NB4 (cell line): ENCODE measurements at regions not wholly inside any gene's neighbourhood (a gene's known extent, or its start where the extent isn't known, plus 50 kb on each side); places are given as distances from the start of the nearest gene placed in this dataset.
"Not testable (repeated sequence)": the region's sequence is repeated elsewhere in the genome, so short reads cannot be mapped to it uniquely, and the experiment has no call there.

Experiments used
- DNase-seq: peaks from one replicate; pipeline ENCODE4 v3.0.0; 2010; ENCODE audit warnings: low read depth
- H3K4me3 ChIP-seq: one replicate; pipeline ENCODE4 v1.5.1; 2011; ENCODE audit warnings: mild to moderate bottlenecking, low read depth, low read length, moderate library complexity
- MYC ChIP-seq: IDR thresholded peaks from 2 replicates; pipeline ENCODE4 v1.6.1; 2011; ENCODE audit warnings: low read depth, low read length
- POLR2A ChIP-seq: IDR thresholded peaks from 2 replicates; pipeline ENCODE4 v1.6.1; 2011; ENCODE audit warnings: mild to moderate bottlenecking; ENCODE audit not compliant: insufficient read length; ENCODE audit errors: extremely low read depth
- TF ChIP-seq, protein P1 (sequence below): IDR thresholded peaks from 2 replicates; pipeline ENCODE4 v1.6.1; 2011; ENCODE audit warnings: low read depth, low read length
- TF ChIP-seq, protein P2 (sequence below): IDR thresholded peaks from one replicate; pipeline ENCODE4 v1.5.1; 2012; ENCODE audit warnings: low read depth, low read length

DNA sequence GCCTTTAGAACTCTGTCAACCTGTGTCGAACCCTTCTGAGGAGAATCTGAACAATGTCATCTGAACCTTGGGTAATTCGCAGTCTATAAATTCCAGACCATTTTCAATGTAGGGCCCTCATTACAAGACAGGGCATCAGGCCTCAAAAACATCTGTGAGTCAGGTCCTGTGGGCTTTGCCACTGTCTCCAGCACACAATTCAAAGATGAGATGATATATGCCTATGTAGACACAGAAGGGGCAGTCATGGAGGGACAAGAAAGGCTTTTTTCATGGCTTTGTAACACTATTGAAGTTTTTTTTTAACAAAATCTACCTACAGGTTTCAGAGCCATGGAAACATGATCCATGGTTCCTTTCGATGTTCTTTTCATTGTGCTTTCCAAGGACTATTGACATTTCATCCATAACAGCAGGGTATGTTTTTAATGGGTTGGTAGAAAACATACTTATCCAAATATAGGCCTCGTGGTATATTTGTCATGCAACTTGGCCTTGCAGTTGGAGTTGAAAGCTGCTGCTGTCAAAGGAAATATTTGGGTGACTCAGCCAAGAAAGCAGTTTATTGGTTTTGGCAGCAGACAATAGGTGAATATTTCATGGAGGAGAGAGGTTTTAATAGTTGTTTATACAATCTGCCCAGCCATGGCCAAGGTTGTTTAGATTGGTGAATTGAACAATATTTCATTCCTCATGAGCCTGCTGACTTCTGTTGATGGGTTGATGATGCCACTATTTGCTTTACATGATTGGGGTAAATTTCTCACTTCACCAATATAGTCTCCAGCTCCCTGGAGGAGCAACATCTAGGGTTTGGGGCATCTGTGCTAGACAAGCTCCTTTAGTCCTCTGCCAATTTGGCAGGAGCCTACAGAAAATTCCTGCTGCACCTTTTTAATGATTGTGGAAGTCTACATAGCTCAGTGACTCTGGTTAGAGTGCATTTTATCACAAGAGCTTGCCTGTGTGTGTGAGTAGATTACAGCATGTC, 158.4 kb upstream of the TMEM72 start:
- no peak overlapping the region for H3K4me3 ChIP-seq
- DNase-seq = no peak
- TF ChIP-seq POLR2A (no peak), MYC (no peak)
- TF ChIP-seq, protein P1, sequence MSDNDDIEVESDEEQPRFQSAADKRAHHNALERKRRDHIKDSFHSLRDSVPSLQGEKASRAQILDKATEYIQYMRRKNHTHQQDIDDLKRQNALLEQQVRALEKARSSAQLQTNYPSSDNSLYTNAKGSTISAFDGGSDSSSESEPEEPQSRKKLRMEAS = no peak
- TF ChIP-seq, protein P2, sequence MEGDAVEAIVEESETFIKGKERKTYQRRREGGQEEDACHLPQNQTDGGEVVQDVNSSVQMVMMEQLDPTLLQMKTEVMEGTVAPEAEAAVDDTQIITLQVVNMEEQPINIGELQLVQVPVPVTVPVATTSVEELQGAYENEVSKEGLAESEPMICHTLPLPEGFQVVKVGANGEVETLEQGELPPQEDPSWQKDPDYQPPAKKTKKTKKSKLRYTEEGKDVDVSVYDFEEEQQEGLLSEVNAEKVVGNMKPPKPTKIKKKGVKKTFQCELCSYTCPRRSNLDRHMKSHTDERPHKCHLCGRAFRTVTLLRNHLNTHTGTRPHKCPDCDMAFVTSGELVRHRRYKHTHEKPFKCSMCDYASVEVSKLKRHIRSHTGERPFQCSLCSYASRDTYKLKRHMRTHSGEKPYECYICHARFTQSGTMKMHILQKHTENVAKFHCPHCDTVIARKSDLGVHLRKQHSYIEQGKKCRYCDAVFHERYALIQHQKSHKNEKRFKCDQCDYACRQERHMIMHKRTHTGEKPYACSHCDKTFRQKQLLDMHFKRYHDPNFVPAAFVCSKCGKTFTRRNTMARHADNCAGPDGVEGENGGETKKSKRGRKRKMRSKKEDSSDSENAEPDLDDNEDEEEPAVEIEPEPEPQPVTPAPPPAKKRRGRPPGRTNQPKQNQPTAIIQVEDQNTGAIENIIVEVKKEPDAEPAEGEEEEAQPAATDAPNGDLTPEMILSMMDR = no peak

DNA sequence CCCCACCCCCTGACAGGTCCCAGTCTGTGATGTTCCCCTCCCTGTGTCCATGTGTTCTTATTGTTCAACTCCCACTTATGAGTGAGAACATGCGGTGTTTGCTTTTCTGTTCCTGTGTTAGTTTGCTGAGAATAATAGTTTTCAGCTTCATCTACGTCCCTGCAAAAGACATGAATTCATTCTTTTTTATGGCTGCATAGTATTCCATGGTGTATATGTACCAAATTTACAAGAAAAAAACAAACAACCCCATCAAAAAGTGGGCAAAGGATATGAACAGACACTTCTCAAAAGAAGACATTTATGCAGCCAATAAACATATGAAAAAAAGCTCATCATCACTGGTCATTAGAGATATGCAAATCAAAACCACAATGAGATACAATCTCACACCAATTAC, 156.8 kb upstream of the TMEM72 start:
- H3K4me3 ChIP-seq, DNase-seq: not testable (repeated sequence)

DNA sequence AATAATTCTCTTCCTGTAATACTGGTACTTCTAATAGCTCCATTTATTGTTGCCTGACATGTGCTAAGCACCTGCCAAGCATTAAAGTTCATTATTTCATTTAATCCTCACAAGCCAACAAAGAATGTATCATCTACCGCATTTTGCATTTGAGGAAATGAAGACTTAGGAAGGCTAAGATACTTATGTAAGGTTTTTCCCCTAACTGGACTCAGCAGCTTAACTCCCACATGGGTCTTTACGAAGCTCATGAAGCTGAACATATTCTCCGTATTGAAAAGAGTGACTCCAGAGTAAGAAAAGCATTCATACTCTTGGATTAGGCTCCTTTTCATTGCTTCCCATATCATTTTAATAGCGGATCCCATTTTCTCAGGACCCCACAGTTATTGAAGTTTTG, 155.7 kb upstream of the TMEM72 start:
- no peak for DNase-seq
- no peak overlapping the region for H3K4me3 ChIP-seq
- TF ChIP-seq, protein P1 = no peak
- TF ChIP-seq POLR2A = no peak
- TF ChIP-seq, protein P2 = no peak
- no peak for TF ChIP-seq MYC

DNA sequence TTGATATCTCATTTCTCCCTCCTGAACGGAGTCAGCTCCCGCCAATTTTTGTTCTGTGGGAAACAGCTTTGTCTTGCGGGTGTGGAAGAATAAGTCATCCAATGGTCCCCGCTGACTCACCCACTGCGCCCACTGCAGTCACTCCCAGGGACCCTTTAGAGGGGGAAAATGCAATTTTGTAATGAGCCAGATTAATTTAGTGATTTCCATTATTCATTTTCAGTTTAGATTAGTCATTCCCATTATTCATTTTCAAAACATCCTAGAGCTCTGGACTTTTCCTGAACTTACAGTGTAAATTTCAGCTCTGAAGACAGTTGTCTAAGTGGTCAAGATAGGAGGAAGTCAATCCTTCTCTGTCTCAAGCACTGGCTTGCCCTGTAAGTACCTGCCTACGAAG, 154.9 kb upstream of the TMEM72 start:
- TF ChIP-seq, protein P1 = no peak
- TF ChIP-seq POLR2A (no peak), MYC (no peak)
- TF ChIP-seq, protein P2 = no peak
- H3K4me3 ChIP-seq = no peak overlapping the region
- no peak for DNase-seq

DNA sequence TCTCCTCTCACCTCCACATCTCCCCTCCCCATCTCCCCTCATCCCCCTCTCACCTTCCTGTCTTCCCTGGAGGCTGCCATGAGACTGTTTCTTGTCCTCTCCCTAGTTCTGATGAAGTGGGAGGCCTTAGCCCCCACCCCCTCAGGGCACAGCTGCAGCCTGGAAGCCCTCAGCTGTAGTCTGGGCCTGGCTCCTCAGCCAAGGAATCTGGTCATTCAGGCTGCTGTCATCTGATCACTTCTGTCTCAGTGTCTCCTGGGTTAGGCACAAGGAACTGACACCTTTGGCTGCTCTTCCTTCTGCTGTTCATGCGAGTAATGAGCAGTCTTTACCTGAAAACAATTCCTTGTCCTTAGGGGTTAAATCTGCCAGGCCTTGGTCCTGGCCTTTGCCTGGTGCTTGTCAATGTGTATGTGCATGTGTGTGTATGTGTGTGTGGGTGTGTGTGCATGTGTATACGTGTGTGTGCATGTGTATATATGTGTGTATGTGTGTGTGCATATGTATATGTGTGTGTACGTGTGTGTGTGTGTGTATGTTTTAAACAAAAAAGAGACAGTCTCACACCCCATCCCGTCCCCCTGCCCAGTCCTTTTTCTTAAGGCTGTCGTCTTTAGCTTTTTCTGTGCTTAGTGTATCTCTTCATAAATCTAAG, 153.5 kb upstream of the TMEM72 start:
- H3K4me3 ChIP-seq = no peak overlapping the region
- DNase-seq = no peak
- TF ChIP-seq, protein P2 = no peak
- TF ChIP-seq POLR2A (no peak), MYC (no peak)
- TF ChIP-seq, protein P1 = no peak

DNA sequence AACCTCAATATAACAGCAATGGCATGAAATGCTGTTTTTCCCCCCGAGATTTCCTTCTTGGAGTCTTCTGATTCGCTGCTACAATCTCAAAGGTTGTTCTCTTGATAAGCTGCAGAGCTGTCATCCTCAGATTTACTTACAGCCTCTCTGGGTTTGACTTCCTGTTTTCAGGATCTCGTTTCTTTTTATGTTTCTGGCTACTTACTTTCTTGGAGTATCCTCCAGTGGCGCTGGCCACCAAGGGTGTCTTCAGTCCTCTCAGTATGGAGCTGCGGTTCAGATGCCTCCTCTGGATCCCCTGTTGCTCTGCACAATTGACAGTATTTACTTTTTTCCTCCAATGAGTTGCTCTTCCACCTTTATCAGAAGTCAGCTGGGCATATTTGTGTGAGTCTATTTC, 152.0 kb upstream of the TMEM72 start:
- TF ChIP-seq, protein P1 = no peak
- TF ChIP-seq POLR2A (no peak), MYC (no peak)
- TF ChIP-seq, protein P2 = no peak
- H3K4me3 ChIP-seq = no peak overlapping the region
- DNase-seq = peak; percentile 13
